Suppressor macrophage treated with lipopolysaccharide for 4 hours (primary cell): ENCODE measurements at regions not wholly inside any gene's neighbourhood (a gene's known extent, or its start where the extent isn't known, plus 50 kb on each side); places are given as distances from the start of the nearest gene placed in this dataset.
"Not testable (repeated sequence)": the region's sequence is repeated elsewhere in the genome, so short reads cannot be mapped to it uniquely, and the experiment has no call there.

Experiments
- DNase-seq: peaks from one replicate; pipeline ENCODE4 v3.0.0-alpha.2; 2020

DNA sequence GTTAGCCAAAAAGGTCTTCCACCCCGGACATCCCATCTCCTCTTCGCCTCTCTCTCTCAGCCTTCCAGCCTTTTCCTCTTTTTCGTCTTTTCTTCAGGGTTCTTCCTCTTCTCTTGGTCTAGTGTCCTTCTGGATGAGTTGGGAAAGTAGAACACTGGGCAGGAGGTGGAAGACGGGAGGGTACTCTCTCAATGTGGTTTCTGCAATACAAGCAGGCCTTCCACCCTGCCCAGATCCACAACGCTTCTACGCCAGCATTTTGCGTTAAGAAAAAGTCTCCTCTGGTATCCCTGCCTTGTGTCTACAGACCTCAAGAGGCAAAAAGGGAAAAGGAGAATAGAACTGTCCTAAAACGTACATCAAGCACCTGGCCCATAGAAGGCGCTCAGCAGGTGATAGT is 587.8 kb downstream of the BNC2 start:
- no peak for DNase-seq

- DNase-seq: no peak
Observed at GRCh38 chr9:16286160-16286559, 584.3 kb downstream of the BNC2 start.

DNA sequence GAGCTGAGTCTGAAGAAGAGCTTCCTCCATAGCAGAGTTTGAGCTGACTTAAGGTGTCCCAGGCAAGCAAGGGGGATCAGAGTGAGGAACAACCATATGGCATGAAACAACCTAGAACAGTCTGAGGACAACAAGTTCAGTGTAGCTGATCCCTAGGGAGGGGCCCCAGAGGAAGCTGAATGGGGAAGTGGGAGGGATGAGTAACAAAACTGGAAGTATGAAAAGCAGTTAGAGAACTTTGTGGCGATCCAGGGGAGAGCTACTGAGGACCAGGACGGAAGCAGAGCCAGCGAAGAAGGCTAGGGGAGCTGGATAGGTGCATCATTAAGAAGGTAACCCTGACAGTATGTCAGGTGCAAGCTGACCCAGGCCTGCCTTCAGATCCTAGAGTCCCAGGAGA is 580.8 kb downstream of the BNC2 start:
- DNase-seq: peak; percentile 70

GRCh38 chr9:16290169-16290568 is 580.3 kb downstream of the BNC2 start:
- peak; percentile 5 for DNase-seq

DNA sequence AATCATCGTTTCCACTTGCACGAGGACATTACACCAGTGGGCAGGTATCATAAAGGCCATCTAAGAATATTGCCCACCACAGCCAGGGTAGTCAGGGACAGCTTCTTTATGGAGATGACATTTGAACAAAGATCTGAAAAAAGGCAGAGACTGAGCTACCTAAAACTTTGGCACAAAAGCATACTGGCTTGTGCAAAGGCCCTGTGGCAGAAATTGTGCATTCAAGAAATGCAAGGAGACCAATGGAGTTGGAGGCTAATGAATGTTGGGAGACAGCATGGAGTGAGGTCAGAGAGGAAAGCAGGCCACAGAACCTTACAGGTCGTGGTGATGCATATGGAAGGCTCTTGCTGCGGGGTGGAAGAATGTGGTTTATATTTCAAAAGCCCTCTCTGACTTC is 578.5 kb downstream of the BNC2 start:
- no peak for DNase-seq

DNA sequence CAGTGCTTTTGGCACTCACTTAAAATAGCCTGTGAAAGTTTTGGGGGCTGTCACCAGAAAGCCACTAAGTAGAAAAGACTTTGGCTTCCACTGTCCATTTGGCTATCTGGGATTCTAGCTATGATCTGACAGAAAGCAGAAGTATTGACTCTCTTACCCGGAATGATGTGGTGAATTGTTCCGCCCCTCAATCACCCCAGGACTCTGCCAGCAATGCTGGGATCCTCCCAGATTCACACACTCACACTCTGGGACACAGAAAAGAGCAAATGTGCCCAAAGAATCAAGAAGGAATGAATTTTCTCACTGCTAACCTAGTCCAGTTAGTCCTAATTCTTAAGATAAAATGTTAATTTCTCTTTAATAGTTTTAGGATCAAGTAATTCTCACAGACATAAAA is 576.9 kb downstream of the BNC2 start:
- no peak for DNase-seq

DNA sequence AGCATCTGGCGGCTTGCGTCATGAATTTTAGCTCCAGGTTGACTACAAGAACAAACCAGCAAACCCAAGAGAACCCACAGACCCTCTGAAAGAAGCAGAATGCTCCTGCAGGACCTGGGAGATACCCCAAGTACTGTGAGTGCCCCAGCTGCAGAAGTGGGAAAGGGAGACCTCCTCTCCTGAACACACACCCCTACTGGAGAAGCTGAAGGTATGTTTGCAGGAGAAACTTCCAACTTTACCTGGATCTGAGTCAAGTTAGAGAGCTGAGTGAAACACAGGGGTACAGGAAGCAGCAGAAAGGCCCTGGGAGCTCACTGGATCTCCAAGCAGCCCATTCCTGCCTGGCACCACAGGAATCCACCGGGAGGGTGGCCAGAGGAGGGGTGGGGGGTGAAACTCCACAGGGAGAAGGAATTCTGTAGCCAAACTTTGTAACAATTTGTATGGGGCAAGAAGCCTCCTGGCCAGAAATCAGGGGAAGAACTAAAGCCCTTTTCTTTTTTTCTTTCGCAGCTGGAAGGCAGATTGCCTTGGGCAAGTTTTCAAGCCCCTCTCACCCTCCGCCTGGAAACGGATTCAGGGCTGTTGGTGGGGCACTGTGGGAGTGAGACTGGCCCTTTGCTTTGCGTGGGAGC is 576.2 kb downstream of the BNC2 start:
- no peak for DNase-seq

GRCh38 chr9:16294940-16295339 is 575.5 kb downstream of the BNC2 start:
- not testable (repeated sequence) for DNase-seq

GRCh38 chr9:16299368-16299767 is 571.1 kb downstream of the BNC2 start:
- not testable (repeated sequence) for DNase-seq

GRCh38 chr9:16303506-16303905 is 567.0 kb downstream of the BNC2 start:
- no peak for DNase-seq

GRCh38 chr9:16304301-16304700 is 566.2 kb downstream of the BNC2 start:
- no peak for DNase-seq

DNA sequence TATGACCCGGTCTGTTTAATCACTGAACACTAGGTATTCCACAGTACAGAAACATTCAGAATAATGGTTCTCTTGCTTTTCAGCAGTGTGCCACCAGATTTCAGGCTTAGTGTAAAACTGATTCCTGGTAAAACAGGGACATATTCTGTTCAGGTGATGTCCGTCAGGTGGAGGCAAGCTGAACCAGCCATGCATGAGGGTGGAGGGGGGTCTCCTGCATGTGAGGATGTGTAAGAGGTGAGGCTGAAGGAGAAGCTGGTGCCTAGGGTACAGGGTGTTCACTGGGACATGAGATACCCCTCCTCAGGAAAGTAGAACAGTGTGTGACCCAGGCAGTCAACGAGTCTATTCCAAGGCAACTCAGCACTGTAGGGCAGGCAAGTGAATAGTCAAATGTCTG is 563.9 kb downstream of the BNC2 start:
- no peak for DNase-seq

- DNase-seq: no peak
Observed at GRCh38 chr9:16307626-16308195, 562.8 kb downstream of the BNC2 start.

- no peak for DNase-seq
Observed at GRCh38 chr9:16308645-16309044, 561.8 kb downstream of the BNC2 start.

DNA sequence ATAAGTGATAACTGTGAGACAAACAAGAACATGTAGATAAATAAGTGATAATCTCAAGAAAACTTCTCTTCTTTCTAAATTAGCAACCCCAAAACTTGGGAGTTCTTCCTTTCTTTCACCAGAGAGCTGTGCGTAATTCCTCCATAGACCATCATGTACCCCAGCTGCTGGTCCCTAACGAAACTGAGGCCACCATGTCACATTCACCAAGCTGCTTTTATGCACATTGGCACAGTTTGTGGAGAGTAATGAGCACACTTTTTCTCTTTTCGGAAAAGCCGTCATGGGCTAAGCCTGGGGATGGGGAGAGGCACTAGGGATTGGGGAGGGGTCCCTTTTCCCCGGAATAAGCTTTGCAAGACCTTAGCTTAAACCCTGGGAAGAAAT is 561.4 kb downstream of the BNC2 start:
- DNase-seq: no peak

GRCh38 chr9:16309469-16310271 is 560.8 kb downstream of the BNC2 start:
- no peak for DNase-seq

- no peak for DNase-seq
Observed at GRCh38 chr9:16310278-16311110, 560.0 kb downstream of the BNC2 start.

DNA sequence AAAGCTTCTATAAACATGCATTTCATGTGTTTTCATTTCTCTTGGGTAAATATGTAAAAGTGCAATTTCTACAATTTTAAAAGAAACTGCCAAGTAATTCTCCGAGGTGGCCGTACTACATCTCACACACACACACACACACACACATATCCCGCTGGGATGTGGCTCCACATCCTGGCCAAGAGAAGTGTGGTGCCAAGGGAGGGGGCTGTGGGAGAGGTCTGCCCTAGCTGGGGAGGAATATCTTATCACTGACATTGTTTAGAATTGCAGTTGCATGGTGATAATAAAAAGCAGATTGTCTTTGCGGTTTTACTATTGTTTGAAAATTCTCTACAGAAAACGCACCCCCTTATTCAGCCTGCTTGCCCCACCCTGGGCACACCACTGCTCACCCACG is 558.4 kb downstream of the BNC2 start:
- DNase-seq: no peak

DNA sequence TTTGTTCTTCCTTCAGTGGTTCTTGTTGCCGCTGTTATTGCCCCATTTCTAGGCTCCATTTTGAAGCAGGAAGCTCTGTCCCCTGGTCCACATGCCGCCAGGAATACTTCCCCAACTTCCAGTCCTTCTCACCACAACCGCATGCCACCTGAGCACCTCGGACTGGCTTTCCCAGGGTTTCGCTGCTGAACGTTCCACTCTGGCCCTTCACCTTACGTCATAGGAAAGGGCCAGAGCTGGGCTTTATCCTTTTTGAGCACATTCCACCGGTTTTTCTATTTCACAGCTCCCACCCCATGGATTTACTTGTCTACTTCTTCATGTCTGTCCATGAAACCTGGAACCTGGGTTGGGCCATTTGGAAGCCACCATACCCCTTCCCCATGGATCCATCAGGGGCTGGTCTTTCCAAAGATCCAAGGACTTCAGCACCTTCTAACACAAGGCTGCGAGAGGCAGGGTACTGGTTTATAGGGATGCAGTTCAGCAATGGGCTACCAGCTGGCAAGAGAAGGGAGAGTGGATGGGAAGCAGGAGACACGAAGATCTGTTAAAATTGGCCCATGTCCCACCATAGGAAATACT is 557.4 kb downstream of the BNC2 start:
- DNase-seq: no peak

- no peak for DNase-seq
Observed at GRCh38 chr9:16314476-16314875, 556.0 kb downstream of the BNC2 start.

DNA sequence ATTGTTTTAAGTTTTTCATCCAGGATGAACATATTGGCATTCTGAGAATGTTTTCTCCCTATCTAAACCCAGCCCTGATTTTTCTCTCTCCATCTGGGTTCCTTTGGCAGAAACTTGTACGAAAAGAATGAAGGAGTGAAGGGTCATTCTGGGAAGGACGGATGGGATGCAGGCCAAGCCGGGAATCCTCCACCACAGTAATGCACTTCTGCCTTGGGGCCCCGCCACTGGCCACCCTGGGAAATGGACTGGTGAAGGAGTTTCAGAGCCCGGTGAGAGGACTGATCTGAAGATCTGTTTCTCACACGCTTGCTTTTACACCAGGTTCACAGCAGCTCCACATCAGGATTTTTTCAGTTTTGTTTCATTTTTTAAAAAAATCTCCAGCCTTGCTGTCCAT is 554.8 kb downstream of the BNC2 start:
- DNase-seq: no peak

DNA sequence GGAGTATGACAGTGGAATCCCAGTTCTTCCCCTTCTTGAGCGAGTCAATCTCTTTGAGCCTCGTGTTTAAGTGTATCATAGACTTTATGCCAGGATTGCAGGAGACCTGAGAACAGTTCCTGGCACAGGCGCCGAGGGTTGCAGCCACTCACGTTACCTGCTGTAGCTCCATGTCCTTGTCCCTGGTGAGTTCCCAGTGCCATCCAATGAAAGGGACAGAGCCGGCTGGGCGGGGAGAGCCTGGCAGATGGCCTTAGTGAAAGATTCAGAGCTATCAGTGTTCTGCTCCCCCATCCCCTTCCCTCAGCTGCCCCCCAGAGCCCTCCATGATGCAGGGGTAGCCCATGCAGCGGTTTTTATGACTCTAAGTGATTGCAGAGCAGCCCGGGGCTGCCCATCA is 554.0 kb downstream of the BNC2 start:
- DNase-seq: no peak
